Activated gamma-delta T cell treated with Interleukin-2 at 50 U/mL for 16 hours (primary cell): ENCODE measurements at regions not wholly inside any gene's neighbourhood (a gene's known extent, or its start where the extent isn't known, plus 50 kb on each side); places are given as distances from the start of the nearest gene placed in this dataset.

Source experiments
- DNase-seq: peaks from one replicate; pipeline ENCODE4 v3.0.0-alpha.2; 2020

DNA sequence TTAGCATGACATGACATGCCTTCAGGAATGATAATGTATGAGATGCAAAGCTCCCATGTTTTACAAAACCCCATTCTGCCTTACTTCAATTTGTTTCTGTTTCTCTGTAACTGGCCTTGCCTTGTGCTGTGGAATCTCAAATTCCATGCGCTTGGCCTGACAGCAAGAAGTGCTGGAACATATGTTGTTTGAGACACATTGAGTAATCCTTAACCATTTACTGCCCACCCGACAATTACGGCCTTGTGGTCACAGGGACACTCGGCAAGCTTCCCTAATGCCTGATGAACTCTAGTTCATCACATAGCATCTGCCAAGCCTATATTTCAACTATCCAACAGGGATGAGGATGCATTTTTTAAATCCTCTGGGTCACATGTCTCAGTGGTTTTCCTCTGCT, 226.4 kb upstream of the CASK start:
- DNase-seq, result no peak

- DNase-seq, result no peak
These were observed 225.9 kb upstream of the CASK start for GRCh38 chrX:42149281-42149680.

DNA sequence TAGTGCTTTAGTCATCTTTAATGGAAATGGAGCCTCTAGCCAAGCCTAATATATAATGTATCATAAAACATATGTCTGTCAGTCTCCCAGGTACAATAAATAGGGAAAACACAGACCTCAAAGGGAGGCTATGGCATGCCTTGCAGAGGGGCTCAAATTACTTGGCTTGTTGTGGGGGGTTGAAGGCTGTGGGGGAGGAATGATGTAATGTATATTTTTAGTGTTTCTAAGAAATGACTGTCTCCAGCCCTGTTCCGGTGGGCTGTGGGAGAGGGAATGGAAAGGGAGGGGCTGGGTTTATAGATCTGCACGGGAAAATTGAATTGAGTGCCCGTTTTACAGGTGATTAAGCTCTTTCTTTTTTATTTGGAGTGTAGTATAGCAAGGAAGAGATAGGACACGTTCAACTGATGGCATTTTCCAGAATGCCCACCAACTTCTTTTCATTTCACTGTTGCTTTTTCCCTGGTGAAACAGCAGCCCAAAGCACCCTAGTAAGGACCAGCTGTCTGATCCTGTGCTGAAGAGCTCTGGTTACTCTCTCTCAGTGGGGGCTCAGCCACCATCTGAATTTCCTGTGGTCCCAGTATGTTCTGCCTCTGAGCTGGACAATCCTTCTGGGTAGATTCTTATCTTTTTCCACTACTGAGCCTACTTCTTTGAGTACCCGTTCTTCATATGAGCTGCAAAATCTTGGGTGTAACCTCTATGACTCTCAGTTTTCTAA, 220.7 kb upstream of the CASK start:
- DNase-seq, result no peak

DNA sequence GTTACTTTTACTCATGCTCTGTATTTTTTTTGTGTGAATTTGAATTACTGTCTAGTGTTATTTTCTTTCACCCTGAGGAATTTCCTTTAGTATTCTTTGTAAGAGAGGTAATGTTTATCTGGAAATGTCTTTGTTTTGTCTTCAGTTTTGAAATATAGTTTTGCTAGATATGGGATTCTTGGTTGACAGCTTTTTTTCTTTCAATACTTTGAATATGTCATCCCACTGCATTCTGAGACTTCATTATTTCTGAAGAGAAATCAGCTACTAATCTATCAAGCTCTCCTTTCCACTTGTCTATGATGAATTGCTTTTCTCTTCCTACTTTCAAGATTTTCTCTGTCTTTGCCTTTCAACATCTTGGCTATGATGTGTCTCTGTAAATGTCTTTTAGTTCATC, 217.0 kb upstream of the CASK start:
- DNase-seq, result no peak

- DNase-seq, result no peak
These were observed 212.4 kb upstream of the CASK start for GRCh38 chrX:42135583-42136228.

GRCh38 chrX:42131856-42132255, 208.5 kb upstream of the CASK start:
- DNase-seq, result no peak

GRCh38 chrX:42129022-42129940, 205.9 kb upstream of the CASK start:
- no peak for DNase-seq

DNA sequence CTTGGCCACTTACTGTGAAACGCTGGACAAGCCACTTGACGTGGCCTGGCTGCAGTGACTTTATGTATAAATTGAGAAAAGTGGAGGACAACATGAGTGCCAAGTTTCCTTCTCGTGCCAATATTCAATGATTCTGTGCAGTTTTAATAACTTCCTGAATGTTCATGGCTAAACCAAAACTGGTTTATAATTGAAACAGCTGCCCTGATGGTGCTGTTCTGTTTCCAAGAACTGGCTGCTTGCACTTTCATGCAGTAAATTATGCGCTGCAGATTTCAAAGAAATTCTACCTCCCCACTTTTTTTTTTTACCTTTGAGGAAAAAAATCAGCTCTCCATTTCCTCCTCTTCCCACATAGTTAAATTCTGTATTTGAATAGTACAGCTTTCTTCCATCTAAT, 205.2 kb upstream of the CASK start:
- no peak for DNase-seq

GRCh38 chrX:42128020-42128419, 204.7 kb upstream of the CASK start:
- no peak for DNase-seq

- DNase-seq, result no peak
These were observed 204.2 kb upstream of the CASK start for GRCh38 chrX:42127563-42127962.

GRCh38 chrX:42123369-42123768, 200.0 kb upstream of the CASK start:
- no peak for DNase-seq

- no peak for DNase-seq
These were observed 195.7 kb upstream of the CASK start for GRCh38 chrX:42119076-42119475.

DNA sequence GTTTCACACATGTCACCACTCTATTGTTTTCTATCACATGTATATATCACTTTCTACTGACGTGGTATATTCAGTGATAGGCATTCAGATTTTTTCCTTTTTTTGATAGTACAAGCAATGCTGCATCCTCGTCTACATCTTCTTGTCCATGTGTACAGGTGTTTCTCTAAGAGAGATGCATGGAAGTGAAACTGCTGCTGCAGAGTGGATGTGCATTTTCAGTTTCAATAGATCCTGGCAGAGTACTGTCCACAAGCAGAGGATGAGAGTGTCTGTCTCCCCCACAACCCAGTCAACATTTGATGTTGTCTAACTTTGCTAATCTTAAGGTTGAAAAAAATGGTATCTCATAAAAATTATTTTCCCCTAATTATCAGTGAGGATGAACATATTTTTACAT, 194.0 kb upstream of the CASK start:
- DNase-seq, result no peak

DNA sequence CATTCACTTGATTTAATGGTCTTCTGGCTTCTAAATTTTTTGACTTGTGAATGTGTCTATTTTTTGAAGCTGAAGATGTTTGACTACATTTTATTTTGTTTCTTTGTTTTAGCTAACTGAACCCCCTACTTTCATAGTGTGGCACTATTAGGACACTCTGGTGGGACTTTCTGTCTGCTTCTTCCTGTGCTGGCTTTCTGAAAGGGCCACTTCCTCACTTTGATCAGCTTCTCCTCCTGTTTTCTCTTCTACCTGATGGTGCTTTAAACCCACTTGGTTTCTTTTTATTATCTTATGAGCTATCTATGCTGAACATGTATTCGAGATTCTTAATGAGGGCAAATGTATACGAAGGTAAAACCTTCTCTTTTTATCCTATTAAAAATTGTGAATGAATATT, 186.1 kb upstream of the CASK start:
- DNase-seq, result no peak

DNA sequence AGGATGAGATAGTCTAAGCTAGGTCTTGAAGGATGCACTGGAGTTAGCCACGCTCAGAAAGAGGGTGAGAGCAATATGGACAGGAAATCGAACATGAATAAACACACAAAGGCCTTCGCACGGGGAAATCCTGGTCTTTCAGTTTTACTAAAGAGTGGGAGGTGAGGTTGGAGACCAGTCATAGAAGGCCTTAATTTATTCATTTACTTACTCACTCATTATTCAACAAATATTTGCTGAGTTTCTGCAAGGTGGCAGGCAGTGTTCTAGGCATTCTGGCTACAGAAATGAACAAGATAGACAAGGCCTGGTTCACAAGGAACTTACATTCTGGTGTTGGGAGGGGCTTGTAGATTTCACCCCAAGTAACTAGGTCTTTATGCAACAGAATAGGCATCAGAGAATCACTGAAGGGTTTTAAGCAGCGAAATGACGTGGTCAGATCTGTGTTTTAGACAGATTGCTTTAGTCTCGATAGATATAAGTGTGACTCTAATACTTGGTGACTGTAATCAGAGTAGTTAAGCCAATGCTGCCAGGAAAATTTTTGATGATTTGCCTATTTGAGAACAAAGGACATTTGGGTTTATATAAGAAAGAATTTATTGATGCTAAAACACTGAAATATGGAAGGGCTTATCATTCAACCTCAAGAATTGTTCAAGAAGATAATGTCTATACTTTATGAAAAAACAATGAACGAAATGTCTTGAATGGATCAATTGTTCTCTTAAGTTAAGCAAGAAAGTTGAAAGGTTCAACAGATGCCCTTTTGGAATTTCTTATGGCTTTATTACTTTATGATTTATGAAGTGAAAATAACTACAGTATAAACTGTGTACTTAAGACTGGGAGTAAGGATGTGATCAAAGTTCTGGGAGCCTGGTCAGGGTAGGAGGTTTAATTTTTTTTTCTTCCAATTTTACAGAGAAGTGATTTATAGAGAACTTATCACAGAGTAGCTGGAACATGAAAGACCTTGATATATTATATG, 184.4 kb upstream of the CASK start:
- no peak for DNase-seq

- DNase-seq, result no peak
These were observed 183.2 kb upstream of the CASK start for GRCh38 chrX:42106556-42106955.

DNA sequence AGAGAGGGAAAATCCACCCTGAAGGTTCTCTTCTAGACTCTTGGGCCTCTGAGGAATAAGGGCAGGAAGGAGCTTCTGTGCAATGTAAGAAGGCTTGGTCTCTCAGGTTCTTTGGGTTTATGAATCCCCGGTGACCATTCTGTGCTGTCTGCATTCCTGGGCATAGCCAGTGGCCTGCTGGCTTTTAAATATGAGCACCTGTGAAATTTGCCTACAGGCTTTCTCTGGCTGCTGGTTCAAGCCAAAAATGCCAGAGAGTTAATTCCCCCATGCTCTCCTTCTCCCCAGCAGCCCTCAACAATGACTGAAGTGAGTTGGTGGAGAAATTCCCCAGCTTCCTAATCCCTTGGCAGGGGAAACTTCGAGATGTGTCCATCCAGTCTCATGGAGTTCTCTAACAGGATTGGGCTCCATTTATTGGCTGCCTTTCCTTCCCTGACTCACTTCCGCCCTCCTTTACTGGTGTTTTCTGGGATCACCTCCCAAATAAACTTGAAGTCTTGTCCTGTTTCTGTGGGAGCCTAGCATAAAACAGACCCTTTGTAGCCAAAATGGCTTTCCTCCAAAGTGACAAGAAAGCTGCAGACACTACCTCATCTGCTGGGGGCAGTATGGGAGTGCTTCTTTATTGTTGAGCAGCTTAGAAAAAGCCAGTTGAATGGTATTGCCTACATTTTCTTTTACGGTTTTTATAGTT, 179.4 kb upstream of the CASK start:
- DNase-seq, result no peak

DNA sequence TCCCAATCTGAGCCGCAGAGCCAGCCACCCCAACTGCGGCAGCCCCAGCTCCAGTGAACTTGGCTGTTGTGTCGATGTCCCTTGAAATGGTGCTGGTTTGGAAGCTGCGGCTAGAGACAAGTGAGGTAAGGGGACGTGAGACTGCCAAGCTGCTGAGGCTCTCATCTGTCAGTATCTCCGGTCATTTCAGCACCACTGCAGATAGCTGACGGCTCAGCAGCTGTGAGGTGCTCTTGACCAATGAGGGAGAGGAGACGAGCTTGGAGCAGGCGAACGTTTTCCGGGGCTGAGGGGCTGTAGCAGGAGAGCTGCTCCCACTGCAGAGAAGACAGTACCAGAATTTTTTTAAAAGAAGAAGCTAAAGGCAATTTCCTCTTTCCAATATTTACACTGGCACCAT, 175.5 kb upstream of the CASK start:
- no peak for DNase-seq

- no peak for DNase-seq
These were observed 174.1 kb upstream of the CASK start for GRCh38 chrX:42097486-42097885.

DNA sequence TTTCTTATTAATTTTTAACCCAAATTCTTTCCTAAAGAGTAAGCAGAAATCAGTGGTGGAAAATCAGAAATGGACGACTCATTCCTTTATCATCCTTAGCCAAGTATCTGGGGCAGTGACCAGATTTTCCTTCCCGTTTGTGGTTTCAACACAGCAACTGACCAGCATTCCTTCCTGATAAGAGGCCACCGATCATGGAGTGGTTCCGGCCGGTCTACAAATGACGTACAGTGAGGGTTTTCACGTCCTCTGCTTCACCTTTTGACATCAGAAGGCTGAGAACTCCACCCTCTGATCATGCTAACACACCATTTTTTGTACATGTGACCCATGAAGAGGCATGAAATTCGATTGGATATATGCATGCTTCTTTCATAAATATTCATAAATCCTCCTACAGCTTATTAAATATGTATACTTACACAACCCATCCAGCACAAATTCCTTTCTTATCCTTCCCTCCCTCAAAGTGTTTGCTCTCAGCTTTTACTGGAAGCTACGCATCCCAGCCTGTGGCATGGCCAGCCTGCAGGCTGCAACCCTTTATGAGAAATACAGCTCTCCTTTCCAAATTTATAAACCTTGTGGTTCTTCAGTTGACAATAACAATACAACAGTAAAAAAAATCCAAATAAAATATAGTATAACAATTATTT, 173.0 kb upstream of the CASK start:
- DNase-seq, result no peak

DNA sequence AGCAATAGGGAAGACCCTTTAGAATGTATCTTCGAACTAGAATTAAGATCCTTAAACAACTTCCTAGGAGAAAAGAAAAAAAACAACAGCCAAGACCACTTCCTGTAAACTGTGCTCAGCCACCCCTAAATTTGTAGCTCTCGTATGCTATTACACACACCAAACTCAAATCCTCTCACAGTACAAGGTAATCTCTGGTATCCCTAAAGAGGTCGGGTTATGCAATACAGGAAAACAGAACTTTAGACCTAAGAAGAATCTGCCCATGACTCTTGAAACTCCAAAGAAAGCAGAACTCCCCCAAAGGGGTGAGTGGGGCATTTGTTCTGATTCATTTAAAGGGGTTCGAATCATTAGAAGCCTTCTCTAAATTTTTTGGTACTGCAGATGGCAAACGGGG, 170.9 kb upstream of the CASK start:
- no peak for DNase-seq
